Esophagus muscularis mucosa (tissue), 4 donors: ENCODE measurements at regions not wholly inside any gene's neighbourhood (a gene's known extent, or its start where the extent isn't known, plus 50 kb on each side); places are given as distances from the start of the nearest gene placed in this dataset.
"Not testable (repeated sequence)": the region's sequence is repeated elsewhere in the genome, so short reads cannot be mapped to it uniquely, and the experiment has no call there.

Experiments used
- DNase-seq: peaks from one replicate; pipeline ENCODE4 v3.0.0-alpha.2; 2017; ENCODE audit errors: extremely low spot score
- H3K27ac ChIP-seq, 4 donors: fragments of 200-600 bp; sonication (generic); replicated peaks in 1 of 4; 1 replicate in 3 of 4; 2 replicates in 1 of 4; pipeline ENCODE4 v1.5.1; 2016 to 2019; ENCODE audit warnings: mild to moderate bottlenecking in 1 of 4
- H3K27me3 ChIP-seq, 4 donors: fragments of 200-600 bp; sonication (generic); one replicate each; pipeline versions ENCODE4 v1.5.1 to v1.6.0; 2016 to 2019
- H3K36me3 ChIP-seq, 4 donors: fragments of 200-600 bp; sonication (generic); one replicate each; pipeline ENCODE4 v1.5.1; 2016 to 2019
- H3K4me1 ChIP-seq, 4 donors: fragments of 200-600 bp; sonication (generic); one replicate each; pipeline ENCODE4 v1.5.1; 2016 to 2019
- H3K4me3 ChIP-seq, 4 donors: fragments of 200-600 bp; sonication (generic); 1 replicate in 2 of 4; 2 replicates in 2 of 4; pipeline ENCODE4 v1.5.1; 2016 to 2019; ENCODE audit warnings: mild to moderate bottlenecking in 4 of 4, moderate library complexity in 1 of 4
- H3K9me3 ChIP-seq, 4 donors: fragments of 200-600 bp; sonication (generic); 1 replicate in 3 of 4; 2 replicates in 1 of 4; pipeline ENCODE4 v1.5.1; 2016 to 2019
- CTCF ChIP-seq, 3 experiments: fragments of 200-600 bp in 2 of 3; fragments of 450-650 bp in 1 of 3; sonication (generic) in 2 of 3; IDR thresholded peaks; one replicate each; pipeline ENCODE4 v1.5.1; 2017 to 2019; ENCODE audit warnings: antibody characterized with exemption in 3 of 3, mild to moderate bottlenecking in 2 of 3, moderate library complexity in 1 of 3
- EP300 ChIP-seq: sonication (generic); formaldehyde crosslinking; IDR thresholded peaks from one replicate; pipeline ENCODE4 v1.6.1; 2017; ENCODE audit warnings: antibody characterized with exemption
- POLR2A ChIP-seq: fragments of 450-650 bp; IDR thresholded peaks from one replicate; pipeline ENCODE4 v1.6.1; 2017; ENCODE audit warnings: antibody characterized with exemption, moderate library complexity, mild to moderate bottlenecking, low read depth
- POLR2AphosphoS5 ChIP-seq, 2 donors: sonication (generic); formaldehyde crosslinking; IDR thresholded peaks; one replicate each; pipeline ENCODE4 v1.6.1; 2017; ENCODE audit warnings: antibody characterized with exemption in 2 of 2
- WGBS: methylation state at CpG from one replicate; pipeline ENCODE4 v1.1.5; 2018; 5-methylcytosine and 5-hydroxymethylcytosine counted together
- intact Hi-C: fragments of 100-400 bp; cut with DNase I; formaldehyde crosslinking; loops from one replicate; pipeline ENCODE4 v1.15.1; 2023

GRCh38 chr7:32670110-32671025, 175.1 kb downstream of the AVL9 start:
- peaks cover 0 to 3% (median 0%) of the 10 kb centered on the region in 4 donors for H3K4me1 ChIP-seq
- 91% methylated on average over 10 of the region's 10 CpGs for WGBS

GRCh38 chr7:32669173-32669870, 174.0 kb downstream of the AVL9 start:
- H3K27me3 ChIP-seq, DNase-seq, intact Hi-C loops, H3K36me3 ChIP-seq, H3K9me3 ChIP-seq, H3K27ac ChIP-seq, H3K4me1 ChIP-seq, H3K4me3 ChIP-seq: not testable (repeated sequence)
- 66% methylated on average over 3 of the region's 3 CpGs for WGBS

More at GRCh38 chr7:32670110-32671025, 175.1 kb downstream of the AVL9 start:
- Histone ChIP-seq H3K36me3 (peaks cover 0 to 7% (median 0%) of the 10 kb centered on the region in 4 donors), H3K4me3 (no peak overlapping the region), H3K9me3 (no peaks in the 10 kb centered on the region), H3K27me3 (no peaks in the 10 kb centered on the region), H3K27ac (no peak overlapping the region)
- intact Hi-C loops: no loop called here
- no peak for DNase-seq
- TF ChIP-seq EP300 (no peak), CTCF (IDR thresholded peaks at IDR 0.05) (no peak), POLR2AphosphoS5 (IDR thresholded peaks at IDR 0.05) (no peak)

GRCh38 chr7:32668387-32669097, 173.3 kb downstream of the AVL9 start:
- WGBS: 91% methylated on average over 3 of the region's 3 CpGs
- H3K36me3 ChIP-seq, intact Hi-C loops, H3K27me3 ChIP-seq, H3K4me1 ChIP-seq, DNase-seq, H3K27ac ChIP-seq, H3K9me3 ChIP-seq, H3K4me3 ChIP-seq: not testable (repeated sequence)

GRCh38 chr7:32667586-32667985, 172.3 kb downstream of the AVL9 start:
- H3K4me3 ChIP-seq, H3K36me3 ChIP-seq, H3K27me3 ChIP-seq, DNase-seq, H3K4me1 ChIP-seq, H3K9me3 ChIP-seq, H3K27ac ChIP-seq, intact Hi-C loops: not testable (repeated sequence)
- 95% methylated on average over 9 of the region's 9 CpGs for WGBS

- not testable (repeated sequence) for DNase-seq, H3K4me3 ChIP-seq
Observed at GRCh38 chr7:32663805-32664211, 168.5 kb downstream of the AVL9 start.

GRCh38 chr7:32662509-32662908, 167.2 kb downstream of the AVL9 start:
- DNase-seq, H3K4me1 ChIP-seq, H3K36me3 ChIP-seq, H3K27ac ChIP-seq, H3K9me3 ChIP-seq, H3K27me3 ChIP-seq, intact Hi-C loops, H3K4me3 ChIP-seq: not testable (repeated sequence)
- WGBS: 96% methylated on average over 4 of the region's 4 CpGs

More at GRCh38 chr7:32663805-32664211, 168.5 kb downstream of the AVL9 start:
- H3K27me3 ChIP-seq, intact Hi-C loops, H3K27ac ChIP-seq, H3K4me1 ChIP-seq, H3K9me3 ChIP-seq, H3K36me3 ChIP-seq: not testable (repeated sequence)
- WGBS: 81% methylated on average over 5 of the region's 5 CpGs

- H3K9me3 ChIP-seq: no peaks in the 10 kb centered on the region
- 100% methylated on average over 1 of the region's 1 CpG for WGBS
- H3K4me3 ChIP-seq: no peak overlapping the region
- no peaks in the 10 kb centered on the region for H3K36me3 ChIP-seq
- H3K27me3 ChIP-seq: no peaks in the 10 kb centered on the region
- intact Hi-C loops: no loop called here
- no peak for TF ChIP-seq POLR2A
- no peak for TF ChIP-seq CTCF (IDR thresholded peaks at IDR 0.05)
- no peak for TF ChIP-seq POLR2AphosphoS5 (IDR thresholded peaks at IDR 0.05)
- no peak for TF ChIP-seq EP300
- H3K4me1 ChIP-seq: no peaks in the 10 kb centered on the region
- DNase-seq: no peak
- no peak overlapping the region for H3K27ac ChIP-seq
Observed at GRCh38 chr7:32661929-32662328, 166.6 kb downstream of the AVL9 start.
